ENCODE measurements at regions not wholly inside any gene's neighbourhood (a gene's known extent, or its start where the extent isn't known, plus 50 kb on each side); places are given as distances from the start of the nearest gene placed in this dataset.

GRCh38 chr13:75929076-75929475 lies 292.9 kb downstream of the LMO7 start:
- no peak overlapping the region for H3K4me3 ChIP-seq (ENCODE audit: low read depth, low read length)
- TF ChIP-seq, protein P1, sequence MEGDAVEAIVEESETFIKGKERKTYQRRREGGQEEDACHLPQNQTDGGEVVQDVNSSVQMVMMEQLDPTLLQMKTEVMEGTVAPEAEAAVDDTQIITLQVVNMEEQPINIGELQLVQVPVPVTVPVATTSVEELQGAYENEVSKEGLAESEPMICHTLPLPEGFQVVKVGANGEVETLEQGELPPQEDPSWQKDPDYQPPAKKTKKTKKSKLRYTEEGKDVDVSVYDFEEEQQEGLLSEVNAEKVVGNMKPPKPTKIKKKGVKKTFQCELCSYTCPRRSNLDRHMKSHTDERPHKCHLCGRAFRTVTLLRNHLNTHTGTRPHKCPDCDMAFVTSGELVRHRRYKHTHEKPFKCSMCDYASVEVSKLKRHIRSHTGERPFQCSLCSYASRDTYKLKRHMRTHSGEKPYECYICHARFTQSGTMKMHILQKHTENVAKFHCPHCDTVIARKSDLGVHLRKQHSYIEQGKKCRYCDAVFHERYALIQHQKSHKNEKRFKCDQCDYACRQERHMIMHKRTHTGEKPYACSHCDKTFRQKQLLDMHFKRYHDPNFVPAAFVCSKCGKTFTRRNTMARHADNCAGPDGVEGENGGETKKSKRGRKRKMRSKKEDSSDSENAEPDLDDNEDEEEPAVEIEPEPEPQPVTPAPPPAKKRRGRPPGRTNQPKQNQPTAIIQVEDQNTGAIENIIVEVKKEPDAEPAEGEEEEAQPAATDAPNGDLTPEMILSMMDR (IDR thresholded peaks at IDR 0.05; ENCODE audit: low read depth, low read length, missing control alignments), result no peak
- no peak for DNase-seq (ENCODE audit: low read depth)

DNA sequence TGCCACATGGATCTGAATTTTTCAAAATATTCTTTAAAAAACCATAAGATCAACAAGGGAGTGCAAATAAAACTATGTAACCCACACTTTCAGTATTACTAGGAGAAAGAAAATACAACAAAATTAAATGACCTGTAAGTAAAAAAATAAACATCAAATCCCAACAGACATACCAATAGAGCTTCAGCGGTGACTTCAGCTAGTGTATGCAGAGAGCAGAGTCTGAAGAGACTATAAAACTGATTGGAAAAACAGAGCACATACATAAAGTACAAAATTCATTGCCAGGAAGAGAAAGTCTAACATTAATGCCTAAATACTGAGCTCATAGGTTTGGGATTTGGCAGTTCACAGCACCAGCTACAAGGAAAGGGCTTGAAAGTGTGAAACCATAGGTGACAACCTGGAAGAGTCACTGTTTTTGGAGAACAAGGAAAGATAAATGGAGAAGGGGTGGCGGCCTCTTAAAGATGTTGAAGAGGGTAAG lies 291.1 kb downstream of the LMO7 start:
- TF ChIP-seq, protein P1 (IDR thresholded peaks at IDR 0.05; ENCODE audit: low read depth, low read length, missing control alignments), result no peak
- DNase-seq (ENCODE audit: low read depth), result no peak
- H3K4me3 ChIP-seq (ENCODE audit: low read depth, low read length), result no peak overlapping the region

- TF ChIP-seq, protein P1 (IDR thresholded peaks at IDR 0.05; ENCODE audit: low read depth, low read length, missing control alignments), result no peak
- no peak overlapping the region for H3K4me3 ChIP-seq (ENCODE audit: low read depth, low read length)
- DNase-seq (ENCODE audit: low read depth), result no peak
These were observed 284.4 kb downstream of the LMO7 start for GRCh38 chr13:75920536-75920935.

- DNase-seq (ENCODE audit: low read depth), result no peak
- H3K4me3 ChIP-seq (ENCODE audit: low read depth, low read length), result no peak overlapping the region
- TF ChIP-seq, protein P1 (IDR thresholded peaks at IDR 0.05; ENCODE audit: low read depth, low read length, missing control alignments), result no peak
These were observed 283.6 kb downstream of the LMO7 start for GRCh38 chr13:75919660-75920199.

GRCh38 chr13:75915066-75915465 lies 278.9 kb downstream of the LMO7 start:
- DNase-seq (ENCODE audit: low read depth), result no peak
- H3K4me3 ChIP-seq (ENCODE audit: low read depth, low read length), result no peak overlapping the region
- TF ChIP-seq, protein P1 (IDR thresholded peaks at IDR 0.05; ENCODE audit: low read depth, low read length, missing control alignments), result no peak

GRCh38 chr13:75913925-75914324 lies 277.8 kb downstream of the LMO7 start:
- DNase-seq (ENCODE audit: low read depth), result no peak
- H3K4me3 ChIP-seq (ENCODE audit: low read depth, low read length), result no peak overlapping the region
- TF ChIP-seq, protein P1 (IDR thresholded peaks at IDR 0.05; ENCODE audit: low read depth, low read length, missing control alignments), result no peak

GRCh38 chr13:75910591-75910990 lies 274.5 kb downstream of the LMO7 start:
- DNase-seq (ENCODE audit: low read depth), result no peak
- H3K4me3 ChIP-seq (ENCODE audit: low read depth, low read length), result no peak overlapping the region
- TF ChIP-seq, protein P1 (IDR thresholded peaks at IDR 0.05; ENCODE audit: low read depth, low read length, missing control alignments), result no peak
